ENCODE measurements at regions not wholly inside any gene's neighbourhood (a gene's known extent, or its start where the extent isn't known, plus 50 kb on each side); places are given as distances from the start of the nearest gene placed in this dataset.

GRCh38 chr4:134018846-134019245 lies 182.7 kb downstream of the PABPC4L start:
- no peak for DNase-seq

GRCh38 chr4:134001057-134001456 lies 200.5 kb downstream of the PABPC4L start:
- no peak for DNase-seq

GRCh38 chr4:133997436-133997835 lies 204.2 kb downstream of the PABPC4L start:
- no peak for DNase-seq

GRCh38 chr4:133996431-133997121 lies 205.0 kb downstream of the PABPC4L start:
- DNase-seq, result no peak

- no peak for DNase-seq
Measured at GRCh38 chr4:133995243-133995960, 206.2 kb downstream of the PABPC4L start.

GRCh38 chr4:133982533-133983224 lies 218.9 kb downstream of the PABPC4L start:
- no peak for DNase-seq

- DNase-seq, result no peak
Measured at GRCh38 chr4:133981327-133981726, 220.3 kb downstream of the PABPC4L start.

GRCh38 chr4:133972586-133972985 lies 229.0 kb downstream of the PABPC4L start:
- no peak for DNase-seq

GRCh38 chr4:133969202-133969848 lies 232.3 kb downstream of the PABPC4L start:
- DNase-seq, result no peak

GRCh38 chr4:133968174-133968573 lies 233.4 kb downstream of the PABPC4L start:
- DNase-seq, result no peak

- DNase-seq, result no peak
Measured at GRCh38 chr4:133960975-133961374, 240.6 kb downstream of the PABPC4L start.

GRCh38 chr4:133943081-133943480 lies 258.5 kb downstream of the PABPC4L start:
- DNase-seq, result no peak

GRCh38 chr4:133938061-133938460 lies 263.5 kb downstream of the PABPC4L start:
- DNase-seq, result no peak

GRCh38 chr4:133929531-133930239 lies 271.9 kb downstream of the PABPC4L start:
- DNase-seq, result no peak

GRCh38 chr4:133921280-133922195 lies 280.1 kb downstream of the PABPC4L start:
- no peak for DNase-seq

- no peak for DNase-seq
Measured at GRCh38 chr4:133920236-133920635, 281.4 kb downstream of the PABPC4L start.

- DNase-seq, result no peak
Measured at GRCh38 chr4:133910165-133910564, 291.4 kb downstream of the PABPC4L start.

GRCh38 chr4:133903029-133903428 lies 298.6 kb downstream of the PABPC4L start:
- no peak for DNase-seq

GRCh38 chr4:133891011-133891410 lies 310.6 kb downstream of the PABPC4L start:
- no peak for DNase-seq

- no peak for DNase-seq
Measured at GRCh38 chr4:133887723-133888122, 313.9 kb downstream of the PABPC4L start.

GRCh38 chr4:133869486-133869885 lies 332.1 kb downstream of the PABPC4L start:
- DNase-seq, result no peak

- DNase-seq, result no peak
Measured at GRCh38 chr4:133868856-133869255, 332.7 kb downstream of the PABPC4L start.
